Neural progenitor cell (in vitro differentiated cells): ENCODE measurements at regions not wholly inside any gene's neighbourhood (a gene's known extent, or its start where the extent isn't known, plus 50 kb on each side); places are given as distances from the start of the nearest gene placed in this dataset.

Experiments
- DNase-seq: peaks from one replicate; pipeline ENCODE4 v3.0.0-alpha.2; 2016; ENCODE audit warnings: low spot score
- H2AFZ ChIP-seq: fragments of 200-600 bp; sonication (generic); replicated peaks from 2 replicates; pipeline ENCODE4 v1.6.1; 2016; ENCODE audit warnings: antibody characterized with exemption
- H3F3A ChIP-seq: fragments of 200-600 bp; sonication (generic); 2 replicates; pipeline ENCODE4 v1.6.1; 2016; ENCODE audit warnings: antibody characterized with exemption, low read depth
- H3K27ac ChIP-seq: fragments of 200-600 bp; sonication (generic); 2 replicates; pipeline ENCODE4 v1.5.1; 2016; ENCODE audit warnings: mild to moderate bottlenecking
- H3K27me3 ChIP-seq: fragments of 200-600 bp; sonication (generic); 2 replicates; pipeline ENCODE4 v1.6.1; 2016; ENCODE audit warnings: mild to moderate bottlenecking, moderate library complexity
- H3K36me3 ChIP-seq: fragments of 200-600 bp; sonication (generic); 2 replicates; pipeline ENCODE4 v1.5.1; 2016
- H3K4me1 ChIP-seq: fragments of 200-600 bp; sonication (generic); 2 replicates; pipeline ENCODE4 v1.6.1; 2016; ENCODE audit warnings: mixed run types
- H3K4me2 ChIP-seq: fragments of 200-600 bp; sonication (generic); 2 replicates; pipeline ENCODE4 v1.6.1; 2016
- H3K4me3 ChIP-seq: fragments of 200-600 bp; sonication (generic); 2 replicates; pipeline ENCODE4 v1.5.1; 2016
- H3K79me2 ChIP-seq: fragments of 200-600 bp; sonication (generic); 2 replicates; pipeline ENCODE4 v1.6.1; 2016; ENCODE audit warnings: low read depth
- H3K9ac ChIP-seq: fragments of 200-600 bp; sonication (generic); 2 replicates; pipeline ENCODE4 v1.6.1; 2016
- H3K9me3 ChIP-seq: fragments of 200-600 bp; sonication (generic); 2 replicates; pipeline ENCODE4 v1.5.1; 2016; ENCODE audit warnings: low read depth
- H4K20me1 ChIP-seq: fragments of 200-600 bp; sonication (generic); 2 replicates; pipeline ENCODE4 v1.6.1; 2016; ENCODE audit warnings: low read depth
- H3K27ac Mint-ChIP-seq: 3 replicates; pipeline ENCODE4 v1.8.0; 2021; ENCODE audit warnings: mixed read lengths
- H3K27me3 Mint-ChIP-seq: 2 replicates; pipeline ENCODE4 v1.8.0; 2022; ENCODE audit warnings: low read depth, mild to moderate bottlenecking, inconsistent platforms, moderate library complexity, mixed read lengths; ENCODE audit not compliant: insufficient read depth
- H3K36me3 Mint-ChIP-seq: 3 replicates; pipeline ENCODE4 v1.8.0; 2021; ENCODE audit warnings: mixed read lengths
- H3K4me1 Mint-ChIP-seq: 3 replicates; pipeline ENCODE4 v1.8.0; 2021; ENCODE audit warnings: mixed read lengths
- H3K4me3 Mint-ChIP-seq: 3 replicates; pipeline ENCODE4 v1.8.0; 2021; ENCODE audit warnings: mild to moderate bottlenecking, moderate library complexity, mixed read lengths
- H3K9me3 Mint-ChIP-seq: 3 replicates; pipeline ENCODE4 v1.8.0; 2020; ENCODE audit warnings: mixed read lengths
- EZH2 ChIP-seq: fragments of 200-600 bp; sonication (generic); IDR thresholded peaks from 2 replicates; pipeline ENCODE4 v1.6.1; 2017; ENCODE audit warnings: antibody characterized with exemption, mild to moderate bottlenecking, moderate library complexity
- EZH2phosphoT487 ChIP-seq: fragments of 200-600 bp; sonication (generic); IDR thresholded peaks from 2 replicates; pipeline ENCODE4 v1.6.1; 2017; ENCODE audit warnings: antibody characterized with exemption
- TF ChIP-seq, protein P1 (sequence below): fragments of 200-600 bp; sonication (generic); IDR thresholded peaks from 2 replicates; pipeline ENCODE4 v1.5.1; 2017; ENCODE audit warnings: antibody characterized with exemption, mild to moderate bottlenecking

DNA sequence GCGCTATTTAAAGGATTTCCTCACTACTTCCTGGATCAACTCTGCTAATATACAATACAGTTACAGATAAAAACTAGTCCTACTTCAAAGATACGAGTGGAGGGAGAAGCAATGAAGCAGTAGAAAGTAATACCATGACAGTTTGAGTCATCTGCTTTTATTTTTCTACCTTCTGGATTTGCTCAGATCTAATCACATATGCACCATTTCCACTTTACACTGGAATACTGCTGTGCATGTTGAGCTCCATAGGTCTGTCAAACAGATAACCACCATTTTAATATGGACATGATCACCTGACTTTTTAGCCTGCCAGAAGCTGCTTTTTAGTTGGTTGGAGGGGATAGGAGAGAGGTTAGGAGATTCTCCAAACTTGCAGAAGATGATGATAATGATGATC lies 92.5 kb downstream of the MMUT start:
- H3K9me3 Mint-ChIP-seq: peaks cover 13% of the 10 kb centered on the region
- Histone ChIP-seq H3K4me2 (no peak overlapping the region), H3K79me2 (no peaks in the 10 kb centered on the region), H4K20me1 (no peaks in the 10 kb centered on the region), H3F3A (no peaks in the 10 kb centered on the region), H3K4me3 (no peak overlapping the region), H3K36me3 (no peaks in the 10 kb centered on the region), H3K9ac (no peak overlapping the region), H3K9me3 (no peaks in the 10 kb centered on the region), H3K27me3 (no peaks in the 10 kb centered on the region), H3K27ac (no peak overlapping the region), H2AFZ (no peak overlapping the region), H3K4me1 (no peaks in the 10 kb centered on the region)
- H3K36me3 Mint-ChIP-seq: no peaks in the 10 kb centered on the region
- peaks cover 2% of the 10 kb centered on the region for H3K27me3 Mint-ChIP-seq
- H3K27ac Mint-ChIP-seq: no peak overlapping the region
- no peak overlapping the region for H3K4me3 Mint-ChIP-seq
- no peak for DNase-seq
- H3K4me1 Mint-ChIP-seq: no peaks in the 10 kb centered on the region
- TF ChIP-seq, protein P1, sequence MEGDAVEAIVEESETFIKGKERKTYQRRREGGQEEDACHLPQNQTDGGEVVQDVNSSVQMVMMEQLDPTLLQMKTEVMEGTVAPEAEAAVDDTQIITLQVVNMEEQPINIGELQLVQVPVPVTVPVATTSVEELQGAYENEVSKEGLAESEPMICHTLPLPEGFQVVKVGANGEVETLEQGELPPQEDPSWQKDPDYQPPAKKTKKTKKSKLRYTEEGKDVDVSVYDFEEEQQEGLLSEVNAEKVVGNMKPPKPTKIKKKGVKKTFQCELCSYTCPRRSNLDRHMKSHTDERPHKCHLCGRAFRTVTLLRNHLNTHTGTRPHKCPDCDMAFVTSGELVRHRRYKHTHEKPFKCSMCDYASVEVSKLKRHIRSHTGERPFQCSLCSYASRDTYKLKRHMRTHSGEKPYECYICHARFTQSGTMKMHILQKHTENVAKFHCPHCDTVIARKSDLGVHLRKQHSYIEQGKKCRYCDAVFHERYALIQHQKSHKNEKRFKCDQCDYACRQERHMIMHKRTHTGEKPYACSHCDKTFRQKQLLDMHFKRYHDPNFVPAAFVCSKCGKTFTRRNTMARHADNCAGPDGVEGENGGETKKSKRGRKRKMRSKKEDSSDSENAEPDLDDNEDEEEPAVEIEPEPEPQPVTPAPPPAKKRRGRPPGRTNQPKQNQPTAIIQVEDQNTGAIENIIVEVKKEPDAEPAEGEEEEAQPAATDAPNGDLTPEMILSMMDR: no peak
- TF ChIP-seq EZH2 (no peak), EZH2phosphoT487 (no peak)

GRCh38 chr6:49366539-49366938 lies 96.5 kb downstream of the MMUT start:
- Histone ChIP-seq H3F3A (no peaks in the 10 kb centered on the region), H3K4me2 (no peak overlapping the region), H3K9me3 (no peaks in the 10 kb centered on the region), H3K36me3 (no peaks in the 10 kb centered on the region), H3K4me3 (no peak overlapping the region), H2AFZ (no peak overlapping the region), H4K20me1 (no peaks in the 10 kb centered on the region), H3K4me1 (no peaks in the 10 kb centered on the region), H3K79me2 (no peaks in the 10 kb centered on the region), H3K9ac (no peak overlapping the region), H3K27ac (no peak overlapping the region), H3K27me3 (no peaks in the 10 kb centered on the region)
- H3K27ac Mint-ChIP-seq: no peak overlapping the region
- H3K4me1 Mint-ChIP-seq: no peaks in the 10 kb centered on the region
- H3K27me3 Mint-ChIP-seq: peaks cover 2% of the 10 kb centered on the region
- no peaks in the 10 kb centered on the region for H3K36me3 Mint-ChIP-seq
- no peak for TF ChIP-seq EZH2
- no peak for TF ChIP-seq EZH2phosphoT487
- TF ChIP-seq, protein P1: no peak
- no peak for DNase-seq
- H3K9me3 Mint-ChIP-seq: peaks cover 16% of the 10 kb centered on the region
- H3K4me3 Mint-ChIP-seq: no peak overlapping the region

DNA sequence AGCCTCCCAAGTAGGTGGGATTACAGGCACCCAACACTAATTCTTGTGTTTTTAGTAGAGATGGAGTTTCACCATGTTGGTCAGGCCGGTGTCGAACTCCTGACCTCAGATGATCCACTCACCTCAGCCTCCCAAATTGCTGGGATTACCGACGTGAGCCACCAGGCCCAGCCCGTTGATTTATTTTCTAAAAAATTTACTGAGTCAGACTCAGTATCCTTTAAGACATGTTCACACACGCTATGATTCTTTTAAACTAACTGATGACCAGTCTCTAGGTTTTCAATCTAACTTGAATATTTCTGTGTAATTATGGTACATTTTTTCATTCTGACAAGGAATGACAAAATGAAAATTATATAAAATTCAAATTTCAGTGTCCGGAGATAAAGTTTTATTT lies 114.5 kb downstream of the MMUT start:
- H3K79me2 ChIP-seq: no peaks in the 10 kb centered on the region
- H3K4me2 ChIP-seq: no peak overlapping the region
- H3K36me3 ChIP-seq: no peaks in the 10 kb centered on the region
- no peaks in the 10 kb centered on the region for H3K27me3 Mint-ChIP-seq
- H3K4me1 ChIP-seq: no peaks in the 10 kb centered on the region
- no peak overlapping the region for H3K27ac ChIP-seq
- no peaks in the 10 kb centered on the region for H3F3A ChIP-seq
- no peak for DNase-seq
- no peak overlapping the region for H2AFZ ChIP-seq
- no peaks in the 10 kb centered on the region for H3K4me1 Mint-ChIP-seq
- H3K9me3 Mint-ChIP-seq: no peaks in the 10 kb centered on the region
- H3K9ac ChIP-seq: no peak overlapping the region
- TF ChIP-seq EZH2phosphoT487 (no peak), EZH2 (no peak)
- TF ChIP-seq, protein P1: no peak
- no peak overlapping the region for H3K4me3 Mint-ChIP-seq
- H3K36me3 Mint-ChIP-seq: no peaks in the 10 kb centered on the region
- no peaks in the 10 kb centered on the region for H3K27me3 ChIP-seq
- H3K4me3 ChIP-seq: no peak overlapping the region
- no peak overlapping the region for H3K27ac Mint-ChIP-seq
- H4K20me1 ChIP-seq: no peaks in the 10 kb centered on the region
- no peaks in the 10 kb centered on the region for H3K9me3 ChIP-seq

GRCh38 chr6:49342410-49342809 lies 120.6 kb downstream of the MMUT start:
- H4K20me1 ChIP-seq: no peaks in the 10 kb centered on the region
- no peaks in the 10 kb centered on the region for H3K4me1 Mint-ChIP-seq
- H3K4me2 ChIP-seq: no peak overlapping the region
- H3F3A ChIP-seq: no peaks in the 10 kb centered on the region
- H3K9ac ChIP-seq: no peak overlapping the region
- H3K79me2 ChIP-seq: no peaks in the 10 kb centered on the region
- no peak for DNase-seq
- no peak overlapping the region for H3K27ac ChIP-seq
- H2AFZ ChIP-seq: no peak overlapping the region
- no peak overlapping the region for H3K27ac Mint-ChIP-seq
- TF ChIP-seq EZH2 (no peak), EZH2phosphoT487 (no peak)
- TF ChIP-seq, protein P1: no peak
- H3K4me1 ChIP-seq: no peaks in the 10 kb centered on the region
- no peaks in the 10 kb centered on the region for H3K36me3 ChIP-seq
- no peak overlapping the region for H3K4me3 Mint-ChIP-seq
- no peaks in the 10 kb centered on the region for H3K9me3 Mint-ChIP-seq
- H3K27me3 ChIP-seq: no peaks in the 10 kb centered on the region
- no peaks in the 10 kb centered on the region for H3K27me3 Mint-ChIP-seq
- H3K36me3 Mint-ChIP-seq: no peaks in the 10 kb centered on the region
- H3K9me3 ChIP-seq: no peaks in the 10 kb centered on the region
- H3K4me3 ChIP-seq: no peak overlapping the region
